SKM-1 treated with dmso at 0.1 percent for 144 hours (cell line): ENCODE measurements at regions not wholly inside any gene's neighbourhood (a gene's known extent, or its start where the extent isn't known, plus 50 kb on each side); places are given as distances from the start of the nearest gene placed in this dataset.

ENCODE experiments used
- DNase-seq: peaks from one replicate; lab custom pipeline; 2025; ENCODE audit not compliant: unreplicated experiment; lab: John Stamatoyannopoulos, UW

- DNase-seq = no peak
These were observed 88.7 kb downstream of the NR1D2 start for GRCh38 chr3:24033818-24034217.

DNA sequence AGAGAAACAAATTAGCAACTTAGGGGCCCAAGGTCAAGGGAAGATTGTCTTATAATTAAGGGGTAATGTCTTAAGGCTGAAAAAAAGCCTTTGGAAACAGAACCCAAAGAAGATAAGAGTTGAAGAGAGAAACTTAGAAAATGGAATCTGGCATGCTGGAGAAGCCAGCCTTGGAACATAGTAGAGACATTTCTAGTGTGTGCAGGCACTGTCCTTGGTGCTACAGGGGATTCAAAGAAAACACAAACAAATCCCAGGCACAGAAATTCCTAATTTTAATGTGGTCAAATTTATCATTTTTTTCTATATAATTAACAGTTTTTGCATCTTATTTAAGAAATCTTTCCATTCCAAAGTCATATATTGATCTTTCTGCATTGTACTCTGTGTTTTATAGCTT lies 89.4 kb downstream of the NR1D2 start:
- no peak for DNase-seq

DNA sequence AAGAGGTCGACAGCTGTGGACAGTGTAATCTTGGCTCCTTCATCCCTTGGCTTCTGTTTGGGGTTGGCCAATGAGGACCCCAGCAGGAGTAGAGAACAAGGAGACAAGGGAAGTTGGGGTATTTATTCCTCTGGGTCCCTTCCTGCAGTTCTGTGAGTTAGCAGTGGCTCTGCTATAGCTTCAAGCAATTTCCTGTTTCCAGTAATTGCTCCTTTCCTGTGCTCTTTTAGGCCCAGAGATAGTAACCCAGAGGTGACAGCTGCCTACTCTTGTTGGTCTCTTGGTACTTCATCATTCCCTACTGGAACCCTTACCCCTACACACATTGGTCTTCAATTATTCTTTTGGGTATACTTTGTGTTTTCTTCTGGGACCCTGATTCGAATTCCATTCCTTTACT lies 92.9 kb downstream of the NR1D2 start:
- peak; percentile 40 for DNase-seq

- no peak for DNase-seq
These were observed 95.2 kb downstream of the NR1D2 start for GRCh38 chr3:24040311-24040710.

DNA sequence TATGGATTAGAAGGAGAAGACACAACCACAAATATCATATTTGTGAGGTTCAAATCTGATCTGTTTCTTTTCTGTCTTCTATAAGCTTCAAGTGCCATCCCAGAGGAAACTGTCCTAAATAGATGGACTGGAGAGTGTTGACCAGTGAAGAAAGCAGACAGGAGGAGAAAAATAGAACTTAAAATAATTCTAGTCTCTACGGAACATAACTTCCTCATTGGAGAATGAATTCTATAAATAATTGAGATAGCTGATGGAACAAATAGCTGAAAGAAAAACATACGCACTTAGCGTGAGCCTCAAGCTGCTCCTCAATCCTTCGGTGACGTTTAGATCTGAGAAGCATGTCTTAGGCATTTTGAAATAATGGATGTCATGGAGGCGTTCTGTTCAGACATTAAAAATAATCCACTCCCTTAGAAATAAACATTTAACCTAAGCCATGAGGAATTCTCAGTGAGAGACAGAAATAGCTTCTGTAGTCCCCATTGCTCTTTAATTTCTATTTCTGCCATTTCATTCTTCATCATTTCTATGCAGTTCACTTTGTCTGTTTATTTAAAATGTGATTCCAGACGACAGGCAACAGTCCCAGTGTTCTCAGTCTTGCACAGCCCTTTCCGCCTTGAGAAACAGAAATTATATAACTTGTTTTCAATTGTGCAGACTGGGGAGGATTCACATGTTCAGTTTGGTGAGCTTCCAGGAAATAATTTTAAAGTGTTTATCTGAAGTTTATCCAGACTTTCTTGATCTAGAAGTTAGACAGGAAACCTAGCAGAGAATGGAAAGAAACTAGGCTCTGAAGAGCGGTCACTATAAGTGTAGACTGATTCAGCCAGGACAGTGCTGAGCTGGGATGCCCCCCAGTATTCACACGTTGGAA lies 97.3 kb downstream of the NR1D2 start:
- DNase-seq = no peak

DNA sequence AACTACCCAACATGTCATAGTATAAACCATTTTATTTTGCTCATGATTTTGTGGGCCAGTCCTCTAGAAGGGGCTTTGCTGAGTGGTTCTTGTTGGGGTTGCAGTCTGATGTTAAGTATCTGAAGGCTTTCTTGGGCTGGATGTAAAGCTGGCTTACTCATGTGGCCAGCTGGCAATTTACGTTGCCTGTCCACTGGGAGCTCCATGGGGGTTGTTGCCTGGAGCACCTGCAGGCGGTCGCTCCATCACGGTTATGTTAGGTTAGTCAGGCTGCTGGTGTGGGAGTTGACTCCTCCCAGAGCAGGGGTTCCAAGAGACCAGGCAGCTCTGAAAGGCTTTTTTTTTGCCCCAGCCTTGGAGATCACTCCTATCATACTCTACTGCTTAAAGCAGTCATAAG lies 98.1 kb downstream of the NR1D2 start:
- DNase-seq = no peak

GRCh38 chr3:24043985-24044384 lies 98.9 kb downstream of the NR1D2 start:
- DNase-seq = no peak

GRCh38 chr3:24046214-24046613 lies 101.1 kb downstream of the NR1D2 start:
- no peak for DNase-seq

- DNase-seq = no peak
These were observed 102.4 kb downstream of the NR1D2 start for GRCh38 chr3:24047513-24047912.

DNA sequence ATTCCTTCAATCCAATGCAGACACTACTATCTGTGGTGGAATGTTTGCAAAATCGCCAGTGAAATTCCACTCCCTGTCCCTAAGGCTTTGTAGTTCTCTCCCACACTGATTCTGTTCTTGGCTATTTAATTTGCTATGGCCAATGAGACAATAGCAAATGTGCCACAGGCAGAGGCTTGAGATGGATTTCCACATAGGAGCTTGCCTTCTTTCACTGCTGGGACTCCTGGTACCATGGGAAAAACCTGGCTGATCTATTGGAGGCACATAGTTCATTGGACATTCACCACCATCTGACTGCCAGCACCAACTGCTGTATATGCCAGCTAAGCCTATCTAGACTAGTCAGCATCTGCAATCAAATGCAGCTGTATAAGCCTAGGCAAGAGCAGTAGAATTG lies 103.8 kb downstream of the NR1D2 start:
- DNase-seq = no peak

GRCh38 chr3:24052446-24052845 lies 107.4 kb downstream of the NR1D2 start:
- no peak for DNase-seq

DNA sequence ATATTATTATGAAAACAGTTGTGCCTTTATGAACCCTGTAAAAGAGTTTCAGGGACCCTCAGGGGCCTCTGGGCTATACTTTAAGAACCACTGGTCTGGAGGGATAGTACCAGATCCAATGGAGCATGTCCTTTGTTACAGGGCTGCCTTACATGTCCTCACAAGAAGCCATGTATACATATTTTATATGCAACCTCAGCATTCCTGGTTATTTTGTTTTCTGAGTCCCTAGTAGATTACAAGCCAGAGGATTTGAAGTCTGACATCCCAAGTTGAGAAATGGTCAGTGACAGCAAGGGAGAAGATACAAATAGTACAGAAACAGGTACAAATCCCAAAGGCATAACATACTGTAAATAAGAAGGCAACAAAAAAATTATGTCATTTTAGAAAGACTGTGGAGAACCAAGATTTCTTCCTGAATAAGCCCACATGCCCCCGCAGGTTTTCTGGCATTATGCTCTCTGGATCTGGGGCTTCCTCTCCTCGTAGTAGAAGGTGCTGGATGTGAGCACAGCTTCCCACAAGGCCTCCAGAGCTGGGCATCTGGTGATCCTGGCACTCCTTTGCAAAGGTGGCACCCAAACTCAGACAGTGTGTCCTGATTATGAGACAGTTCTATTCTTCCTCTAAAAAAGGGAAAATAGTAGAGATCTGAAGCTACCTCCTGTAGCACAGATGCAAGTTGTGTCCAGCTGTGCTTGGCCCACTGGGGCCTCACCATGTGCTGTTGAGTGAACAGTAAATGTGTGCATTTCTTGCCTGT lies 114.0 kb downstream of the NR1D2 start:
- DNase-seq = no peak

- DNase-seq = no peak
These were observed 115.0 kb downstream of the NR1D2 start for GRCh38 chr3:24060055-24060454.

DNA sequence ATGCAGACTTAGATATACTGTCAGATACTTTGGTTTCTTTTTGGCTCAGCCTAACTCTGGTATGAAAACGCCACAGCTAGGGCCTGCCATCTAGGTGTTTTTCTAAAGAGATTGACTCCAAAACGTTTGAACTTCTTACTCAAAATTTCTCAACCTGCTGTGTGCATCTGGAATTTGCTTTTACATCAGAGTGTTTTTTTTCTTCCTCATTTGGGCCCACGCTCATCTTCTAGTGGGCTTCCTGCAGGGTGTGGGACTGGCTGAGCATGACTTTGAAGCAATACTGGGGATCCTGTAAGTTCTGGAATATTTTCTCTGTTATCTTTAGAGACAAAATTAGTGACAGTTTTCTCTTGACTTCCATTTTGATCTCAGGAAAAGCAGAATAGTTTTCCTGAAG lies 117.8 kb downstream of the NR1D2 start:
- no peak for DNase-seq
